HepG2 (cell line): ENCODE measurements at regions not wholly inside any gene's neighbourhood (a gene's known extent, or its start where the extent isn't known, plus 50 kb on each side); places are given as distances from the start of the nearest gene placed in this dataset.

Experiments used
- ATAC-seq: fragments of 200-7000 bp; cut with Tn5 transposase; 3 replicates; pipeline ENCODE4 v1.9.1; 2020; ENCODE audit warnings: mild to moderate bottlenecking, moderate library complexity
- BruUV-seq: library from RNA; stranded (reverse); fragments of 400-500 nt; replicated peaks from 2 replicates; lab custom pipeline; 2021; lab: Mats Ljungman, UMichigan
- CTCF ChIA-PET: fragments of 300-600 bp; formaldehyde crosslinking; extraction: SDS; loops from one replicate; lab custom pipeline; 2021; ENCODE audit warnings: low total read pairs, inconsistent platforms, low intra/inter-chr PET ratio; lab: Yijun Ruan, JAX
- POLR2A ChIA-PET: fragments of 350-600 bp; sonication (Branson Sonifier 250); formaldehyde crosslinking; loops from one replicate; lab custom pipeline; 2020; ENCODE audit warnings: antibody characterized with exemption, inconsistent platforms; lab: Yijun Ruan, JAX
- DNase-seq: peaks from one replicate; pipeline ENCODE4 v3.0.0-alpha.2; 2015; ENCODE audit warnings: low spot score
- FAIRE-seq: peaks from 3 replicates; lab custom pipeline; 2011; peaks lifted over from hg19 to GRCh38; lab: Jason Lieb, UNC
- H2AFZ ChIP-seq: one replicate; pipeline ENCODE4 v1.6.1; 2011; ENCODE audit warnings: low read length, inconsistent platforms
- H3K27ac ChIP-seq: fragments of 300-600 bp; 3 replicates; pipeline ENCODE4 v1.8.0; 2011; ENCODE audit warnings: mixed run types, mild to moderate bottlenecking, mixed read lengths, low read length, inconsistent platforms; ENCODE audit not compliant: insufficient read depth; ENCODE audit errors: extremely low read length
- H3K27me3 ChIP-seq, 2 experiments: fragments of 200-600 bp in 1 of 2; 2 replicates in 1 of 2; 3 replicates in 1 of 2; pipeline versions ENCODE4 v1.6.0 to v1.8.0; 2011; ENCODE audit warnings: low read length in 2 of 2, mild to moderate bottlenecking in 2 of 2, moderate library complexity in 2 of 2, inconsistent platforms in 1 of 2; ENCODE audit not compliant: insufficient read depth in 2 of 2, control insufficient read depth in 1 of 2
- H3K36me3 ChIP-seq, 2 experiments: fragments of 200-600 bp in 1 of 2; replicated peaks in 1 of 2; 2 replicates in 1 of 2; 3 replicates in 1 of 2; pipeline versions ENCODE4 v1.5.1 to v1.8.0; 2011; ENCODE audit warnings: low read length in 2 of 2, inconsistent platforms in 1 of 2; ENCODE audit not compliant: insufficient read depth in 2 of 2, control insufficient read depth in 1 of 2
- H3K4me1 ChIP-seq: 2 replicates; pipeline ENCODE4 v1.5.1; 2012; ENCODE audit warnings: low read length, inconsistent platforms; ENCODE audit not compliant: insufficient read depth
- H3K4me2 ChIP-seq: 2 replicates; pipeline ENCODE4 v1.6.0; 2011; ENCODE audit warnings: low read depth, low read length, inconsistent platforms
- H3K4me3 ChIP-seq, 3 experiments: fragments of 200-600 bp in 1 of 3; sonication (generic), shearing (Covaris generic) in 1 of 3; replicated peaks in 1 of 3; 2 replicates each; pipeline ENCODE4 v1.5.1; 2011 to 2016; ENCODE audit warnings: low read length in 3 of 3, inconsistent platforms in 2 of 3, low read depth in 2 of 3, mild to moderate bottlenecking in 2 of 3, control low read depth in 1 of 3, mixed read lengths in 1 of 3; ENCODE audit not compliant: insufficient read depth in 1 of 3
- H3K79me2 ChIP-seq: one replicate; pipeline ENCODE4 v1.6.1; 2011; ENCODE audit warnings: low read length, inconsistent platforms; ENCODE audit not compliant: insufficient read depth
- H3K9ac ChIP-seq: 2 replicates; pipeline ENCODE4 v1.6.0; 2011; ENCODE audit warnings: mild to moderate bottlenecking, low read depth, low read length, inconsistent platforms; ENCODE audit not compliant: insufficient read depth
- H3K9me3 ChIP-seq: 2 replicates; pipeline ENCODE4 v1.5.1; 2012; ENCODE audit warnings: mild to moderate bottlenecking, low read length
- H4K20me1 ChIP-seq: 2 replicates; pipeline ENCODE4 v1.6.0; 2011; ENCODE audit warnings: inconsistent platforms, mild to moderate bottlenecking, low read length, moderate library complexity; ENCODE audit not compliant: insufficient read depth
- ETV6 ChIP-seq: sonication (generic); formaldehyde crosslinking; conservative IDR thresholded peaks from 2 replicates; pipeline ENCODE4 v1.4.0; 2020; ENCODE audit warnings: missing genetic modification reagents
- HNF4A ChIP-seq: sonication (generic); formaldehyde crosslinking; IDR thresholded peaks from 2 replicates; pipeline ENCODE4 v1.4.0; 2020; ENCODE audit warnings: missing genetic modification reagents
- POLR2G ChIP-seq: fragments of 200-400 bp; formaldehyde crosslinking; IDR thresholded peaks from 2 replicates; pipeline ENCODE4 v1.6.1; 2018; ENCODE audit warnings: mild to moderate bottlenecking, low read depth, low read length, moderate library complexity
- RBM39 ChIP-seq: fragments of 200-400 bp; formaldehyde crosslinking; IDR thresholded peaks from one replicate; pipeline ENCODE4 v1.6.1; 2018; ENCODE audit warnings: antibody characterized with exemption, mild to moderate bottlenecking, low read depth, low read length; ENCODE audit not compliant: poor library complexity, severe bottlenecking
- YEATS2 ChIP-seq: sonication (generic); formaldehyde crosslinking; IDR thresholded peaks from 2 replicates; pipeline ENCODE4 v1.4.0; 2020; ENCODE audit warnings: missing genetic modification reagents, borderline replicate concordance
- ZFP37 ChIP-seq: sonication (generic); formaldehyde crosslinking; IDR thresholded peaks from 2 replicates; pipeline ENCODE4 v1.4.0; 2020; ENCODE audit warnings: missing genetic modification reagents, borderline replicate concordance
- ZNF335 ChIP-seq: sonication (generic); formaldehyde crosslinking; IDR thresholded peaks from 2 replicates; pipeline ENCODE4 v1.4.0; 2020; ENCODE audit warnings: missing genetic modification reagents
- ZNF780A ChIP-seq: sonication (generic); formaldehyde crosslinking; IDR thresholded peaks from 2 replicates; pipeline ENCODE4 v1.8.0; 2022; ENCODE audit warnings: mild to moderate bottlenecking, missing genetic modification reagents, moderate library complexity
- ZNF883 ChIP-seq: sonication (generic); formaldehyde crosslinking; IDR thresholded peaks from 2 replicates; pipeline ENCODE4 v1.5.1; 2020; ENCODE audit warnings: mild to moderate bottlenecking, missing genetic modification reagents; ENCODE audit errors: not compliant biosample characterization
- WGBS: methylation state at CpG from one replicate; pipeline ENCODE4 v1.1.6; 2017; ENCODE audit warnings: low lambda C conversion rate; 5-methylcytosine and 5-hydroxymethylcytosine counted together
- in situ Hi-C: cut with HindIII; loops from 2 replicates; pipeline ENCODE4 v1.10.0; 2017; ENCODE audit warnings: low pct_unique_long_range_greater_than_20kb; ENCODE audit not compliant: extremely low pct_ligation_motif_present
- intact Hi-C: fragments of 100-400 bp; cut with micrococcal nuclease; formaldehyde crosslinking; loops from one replicate; pipeline ENCODE4 v1.10.0; 2022; ENCODE audit not compliant: unreplicated experiment
- TF ChIP-seq, protein P1 (sequence below): sonication (generic); formaldehyde crosslinking; IDR thresholded peaks from 2 replicates; pipeline ENCODE4 v1.4.0; 2020; ENCODE audit warnings: missing genetic modification reagents, mild to moderate bottlenecking, borderline replicate concordance
- TF ChIP-seq, protein P2 (sequence below): sonication (generic); formaldehyde crosslinking; IDR thresholded peaks from 2 replicates; pipeline ENCODE4 v1.8.0; 2022; ENCODE audit warnings: mild to moderate bottlenecking, missing genetic modification reagents; ENCODE audit not compliant: insufficient replicate concordance
- TF ChIP-seq, protein P3 (sequence below): sonication (generic); formaldehyde crosslinking; IDR thresholded peaks from 2 replicates; pipeline ENCODE4 v1.5.0; 2020; ENCODE audit warnings: missing genetic modification reagents
- TF ChIP-seq, protein P4 (sequence below): sonication (generic); formaldehyde crosslinking; conservative IDR thresholded peaks from 2 replicates; pipeline ENCODE4 v1.8.0; 2022; ENCODE audit warnings: low read depth, missing genetic modification reagents

DNA sequence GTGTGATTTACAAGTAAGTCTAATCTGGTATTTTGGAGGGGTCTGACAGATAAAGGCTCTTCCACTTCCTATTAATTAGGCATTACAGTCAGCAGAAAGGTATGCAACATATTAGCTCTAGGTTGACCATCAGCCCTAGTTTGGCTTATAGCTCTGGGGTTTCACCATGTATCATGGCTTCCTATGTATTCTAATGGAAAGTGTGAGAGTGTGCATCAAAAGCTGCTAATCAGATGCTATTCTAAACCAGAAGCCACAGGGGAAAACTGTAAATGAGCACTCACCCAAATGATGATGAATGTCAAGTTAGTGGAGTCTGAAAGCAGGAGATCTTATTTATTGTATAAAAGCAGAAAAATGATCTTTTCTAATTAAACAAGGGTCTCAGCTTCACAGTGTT lies 149.2 kb upstream of the MITF start:
- H2AFZ ChIP-seq = no peak overlapping the region
- TF ChIP-seq ETV6 (no peak), YEATS2 (CRISPR knock-in tag) (no peak)
- TF ChIP-seq, protein P1, sequence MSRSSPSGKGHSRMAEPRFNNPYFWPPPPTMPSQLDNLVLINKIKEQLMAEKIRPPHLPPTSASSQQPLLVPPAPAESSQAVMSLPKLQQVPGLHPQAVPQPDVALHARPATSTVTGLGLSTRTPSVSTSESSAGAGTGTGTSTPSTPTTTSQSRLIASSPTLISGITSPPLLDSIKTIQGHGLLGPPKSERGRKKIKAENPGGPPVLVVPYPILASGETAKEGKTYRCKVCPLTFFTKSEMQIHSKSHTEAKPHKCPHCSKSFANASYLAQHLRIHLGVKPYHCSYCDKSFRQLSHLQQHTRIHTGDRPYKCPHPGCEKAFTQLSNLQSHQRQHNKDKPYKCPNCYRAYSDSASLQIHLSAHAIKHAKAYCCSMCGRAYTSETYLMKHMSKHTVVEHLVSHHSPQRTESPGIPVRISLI (CRISPR knock-in tag) = no peak
- ChIA-PET POLR2A (no interaction called here), CTCF (no interaction called here)
- no peaks in the 10 kb centered on the region for H4K20me1 ChIP-seq
- H3K4me2 ChIP-seq = no peak overlapping the region
- no peaks in the 10 kb centered on the region for H3K79me2 ChIP-seq
- H3K9ac ChIP-seq = no peak overlapping the region
- intact Hi-C loops (no loop called here), in situ Hi-C loops (no loop called here)
- no peak overlapping the region for H3K27ac ChIP-seq
- H3K4me3 ChIP-seq = no peak overlapping the region
- FAIRE-seq = no peak
- no peak for ATAC-seq
- no peaks in the 10 kb centered on the region for H3K36me3 ChIP-seq
- H3K4me1 ChIP-seq = no peaks in the 10 kb centered on the region
- H3K9me3 ChIP-seq = peaks cover 19% of the 10 kb centered on the region
- BruUV-seq = no TSS peak
- no peaks in the 10 kb centered on the region; a peak in 1 of 5 replicates for H3K27me3 ChIP-seq
- no peak for DNase-seq

DNA sequence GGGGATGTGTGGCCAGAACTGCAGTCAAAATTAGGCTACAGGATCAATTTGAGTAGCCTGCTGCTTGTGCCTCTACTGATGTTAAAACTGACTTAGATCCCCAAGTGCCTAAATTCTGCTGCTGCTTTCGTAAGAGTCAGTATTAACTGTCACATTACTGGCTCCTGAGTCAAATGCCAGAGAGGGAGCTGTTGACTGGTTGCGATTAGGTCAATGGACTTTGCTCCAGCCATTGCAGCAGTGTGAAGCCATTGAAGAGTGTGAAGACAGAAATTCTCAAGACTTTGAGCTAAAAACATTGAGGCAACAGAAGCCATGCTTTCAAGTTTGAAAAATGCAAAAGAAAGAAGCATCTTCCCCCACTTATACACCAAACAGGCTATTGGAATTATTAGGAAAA lies 151.1 kb upstream of the MITF start:
- Histone ChIP-seq H3K27me3 (no peaks in the 10 kb centered on the region), H2AFZ (no peak overlapping the region), H3K4me2 (no peak overlapping the region), H3K36me3 (no peaks in the 10 kb centered on the region), H3K4me3 (no peak overlapping the region), H4K20me1 (no peaks in the 10 kb centered on the region), H3K79me2 (no peaks in the 10 kb centered on the region), H3K9ac (no peak overlapping the region), H3K27ac (no peak overlapping the region), H3K4me1 (no peaks in the 10 kb centered on the region), H3K9me3 (peaks cover 19% of the 10 kb centered on the region)
- in situ Hi-C loops = no loop called here
- ChIA-PET CTCF (no interaction called here), POLR2A (no interaction called here)
- intact Hi-C loops = no loop called here
- DNase-seq (no peak), FAIRE-seq (no peak), ATAC-seq (peak; percentile 38; the same call in 1 of the 3 replicates)
- BruUV-seq = no TSS peak
- WGBS = 0% methylated on average over 2 of the region's 2 CpGs
- TF ChIP-seq HNF4A (CRISPR knock-in tag) (peak; percentile 58), ZNF335 (CRISPR knock-in tag) (no peak), ZNF780A (CRISPR knock-in tag) (no peak), POLR2G (no peak), ZNF883 (CRISPR knock-in tag) (no peak), RBM39 (no peak), ZFP37 (CRISPR knock-in tag) (no peak)
- TF ChIP-seq, protein P2, sequence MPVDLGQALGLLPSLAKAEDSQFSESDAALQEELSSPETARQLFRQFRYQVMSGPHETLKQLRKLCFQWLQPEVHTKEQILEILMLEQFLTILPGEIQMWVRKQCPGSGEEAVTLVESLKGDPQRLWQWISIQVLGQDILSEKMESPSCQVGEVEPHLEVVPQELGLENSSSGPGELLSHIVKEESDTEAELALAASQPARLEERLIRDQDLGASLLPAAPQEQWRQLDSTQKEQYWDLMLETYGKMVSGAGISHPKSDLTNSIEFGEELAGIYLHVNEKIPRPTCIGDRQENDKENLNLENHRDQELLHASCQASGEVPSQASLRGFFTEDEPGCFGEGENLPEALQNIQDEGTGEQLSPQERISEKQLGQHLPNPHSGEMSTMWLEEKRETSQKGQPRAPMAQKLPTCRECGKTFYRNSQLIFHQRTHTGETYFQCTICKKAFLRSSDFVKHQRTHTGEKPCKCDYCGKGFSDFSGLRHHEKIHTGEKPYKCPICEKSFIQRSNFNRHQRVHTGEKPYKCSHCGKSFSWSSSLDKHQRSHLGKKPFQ (CRISPR knock-in tag) = peak; percentile 31
- TF ChIP-seq, protein P3, sequence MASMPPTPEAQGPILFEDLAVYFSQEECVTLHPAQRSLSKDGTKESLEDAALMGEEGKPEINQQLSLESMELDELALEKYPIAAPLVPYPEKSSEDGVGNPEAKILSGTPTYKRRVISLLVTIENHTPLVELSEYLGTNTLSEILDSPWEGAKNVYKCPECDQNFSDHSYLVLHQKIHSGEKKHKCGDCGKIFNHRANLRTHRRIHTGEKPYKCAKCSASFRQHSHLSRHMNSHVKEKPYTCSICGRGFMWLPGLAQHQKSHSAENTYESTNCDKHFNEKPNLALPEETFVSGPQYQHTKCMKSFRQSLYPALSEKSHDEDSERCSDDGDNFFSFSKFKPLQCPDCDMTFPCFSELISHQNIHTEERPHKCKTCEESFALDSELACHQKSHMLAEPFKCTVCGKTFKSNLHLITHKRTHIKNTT (CRISPR knock-in tag) = no peak
- TF ChIP-seq, protein P4, sequence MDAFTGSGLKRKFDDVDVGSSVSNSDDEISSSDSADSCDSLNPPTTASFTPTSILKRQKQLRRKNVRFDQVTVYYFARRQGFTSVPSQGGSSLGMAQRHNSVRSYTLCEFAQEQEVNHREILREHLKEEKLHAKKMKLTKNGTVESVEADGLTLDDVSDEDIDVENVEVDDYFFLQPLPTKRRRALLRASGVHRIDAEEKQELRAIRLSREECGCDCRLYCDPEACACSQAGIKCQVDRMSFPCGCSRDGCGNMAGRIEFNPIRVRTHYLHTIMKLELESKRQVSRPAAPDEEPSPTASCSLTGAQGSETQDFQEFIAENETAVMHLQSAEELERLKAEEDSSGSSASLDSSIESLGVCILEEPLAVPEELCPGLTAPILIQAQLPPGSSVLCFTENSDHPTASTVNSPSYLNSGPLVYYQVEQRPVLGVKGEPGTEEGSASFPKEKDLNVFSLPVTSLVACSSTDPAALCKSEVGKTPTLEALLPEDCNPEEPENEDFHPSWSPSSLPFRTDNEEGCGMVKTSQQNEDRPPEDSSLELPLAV (CRISPR knock-in tag) = no peak
